ENCODE measurements at regions not wholly inside any gene's neighbourhood (a gene's known extent, or its start where the extent isn't known, plus 50 kb on each side); places are given as distances from the start of the nearest gene placed in this dataset.

GRCh38 chr7:9981742-9982349, 991.8 kb upstream of the PHF14 start:
- no peak for TF ChIP-seq CTCF (IDR thresholded peaks at IDR 0.05; ENCODE audit: low read depth, low read length)
- H3K4me3 ChIP-seq (ENCODE audit: low read depth, low read length): no peak overlapping the region

- TF ChIP-seq CTCF (IDR thresholded peaks at IDR 0.05; ENCODE audit: low read depth, low read length): no peak
- H3K4me3 ChIP-seq (ENCODE audit: low read depth, low read length): no peak overlapping the region
These were observed 990.6 kb upstream of the PHF14 start for GRCh38 chr7:9983048-9983447.

GRCh38 chr7:10015687-10016086, 958.0 kb upstream of the PHF14 start:
- TF ChIP-seq CTCF (IDR thresholded peaks at IDR 0.05; ENCODE audit: low read depth, low read length): no peak
- H3K4me3 ChIP-seq (ENCODE audit: low read depth, low read length): no peak overlapping the region

GRCh38 chr7:10022480-10022879, 951.2 kb upstream of the PHF14 start:
- H3K4me3 ChIP-seq (ENCODE audit: low read depth, low read length): no peak overlapping the region
- no peak for TF ChIP-seq CTCF (IDR thresholded peaks at IDR 0.05; ENCODE audit: low read depth, low read length)

GRCh38 chr7:10022957-10023356, 950.7 kb upstream of the PHF14 start:
- no peak for TF ChIP-seq CTCF (IDR thresholded peaks at IDR 0.05; ENCODE audit: low read depth, low read length)
- H3K4me3 ChIP-seq (ENCODE audit: low read depth, low read length): no peak overlapping the region

GRCh38 chr7:10034843-10035556, 938.7 kb upstream of the PHF14 start:
- no peak overlapping the region for H3K4me3 ChIP-seq (ENCODE audit: low read depth, low read length)
- no peak for TF ChIP-seq CTCF (IDR thresholded peaks at IDR 0.05; ENCODE audit: low read depth, low read length)

GRCh38 chr7:10036693-10037092, 937.0 kb upstream of the PHF14 start:
- no peak for TF ChIP-seq CTCF (IDR thresholded peaks at IDR 0.05; ENCODE audit: low read depth, low read length)
- no peak overlapping the region for H3K4me3 ChIP-seq (ENCODE audit: low read depth, low read length)
